Esophagus muscularis mucosa (tissue), 4 donors: ENCODE measurements at regions not wholly inside any gene's neighbourhood (a gene's known extent, or its start where the extent isn't known, plus 50 kb on each side); places are given as distances from the start of the nearest gene placed in this dataset.

Experiments
- CTCF ChIP-seq, 3 experiments: fragments of 200-600 bp in 2 of 3; fragments of 450-650 bp in 1 of 3; sonication (generic) in 2 of 3; IDR thresholded peaks; one replicate each; pipeline ENCODE4 v1.5.1; 2017 to 2019; ENCODE audit warnings: antibody characterized with exemption in 3 of 3, mild to moderate bottlenecking in 2 of 3, moderate library complexity in 1 of 3
- EP300 ChIP-seq: sonication (generic); formaldehyde crosslinking; IDR thresholded peaks from one replicate; pipeline ENCODE4 v1.6.1; 2017; ENCODE audit warnings: antibody characterized with exemption
- POLR2A ChIP-seq: fragments of 450-650 bp; IDR thresholded peaks from one replicate; pipeline ENCODE4 v1.6.1; 2017; ENCODE audit warnings: antibody characterized with exemption, moderate library complexity, mild to moderate bottlenecking, low read depth
- POLR2AphosphoS5 ChIP-seq, 2 donors: sonication (generic); formaldehyde crosslinking; IDR thresholded peaks; one replicate each; pipeline ENCODE4 v1.6.1; 2017; ENCODE audit warnings: antibody characterized with exemption in 2 of 2

DNA sequence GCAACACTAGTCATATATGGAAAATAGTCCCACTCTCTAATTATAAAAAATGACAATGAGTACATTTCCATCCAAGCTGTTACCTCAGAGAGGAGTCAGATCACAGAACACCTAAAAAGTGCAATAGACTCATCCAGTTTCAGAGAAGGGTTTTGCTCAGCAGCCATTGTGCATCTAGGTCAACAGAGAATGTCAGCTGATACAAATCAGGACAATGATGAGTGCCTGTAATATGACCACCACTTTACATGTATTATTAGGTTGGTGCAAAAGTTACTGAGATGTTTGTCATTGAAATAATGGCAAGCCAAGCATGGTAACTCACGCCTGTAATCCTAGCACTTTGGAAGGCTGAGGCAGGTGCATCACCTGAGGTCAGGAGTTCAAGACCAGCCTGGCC, 164.1 kb upstream of the TTC29 start:
- TF ChIP-seq CTCF (IDR thresholded peaks at IDR 0.05) (no peak), EP300 (no peak), POLR2AphosphoS5 (IDR thresholded peaks at IDR 0.05) (no peak), POLR2A (no peak)
